CD14-positive monocyte (primary cell): ENCODE measurements at regions not wholly inside any gene's neighbourhood (a gene's known extent, or its start where the extent isn't known, plus 50 kb on each side); places are given as distances from the start of the nearest gene placed in this dataset.

Experiments
- DNase-seq, 3 donors: peaks; one replicate each; pipeline ENCODE4 v3.0.0-alpha.2; 2011 to 2022
- H2AFZ ChIP-seq: 2 replicates; pipeline ENCODE4 v1.6.0; 2012; ENCODE audit warnings: mild to moderate bottlenecking, low read depth, low read length, inconsistent platforms; ENCODE audit not compliant: insufficient read depth, poor library complexity, severe bottlenecking
- H3K27ac ChIP-seq, 2 donors: 1 replicate in 1 of 2; 2 replicates in 1 of 2; pipeline ENCODE4 v1.5.1; 2012 to 2013; ENCODE audit warnings: low read length in 2 of 2, control low read depth in 1 of 2, inconsistent platforms in 1 of 2, low read depth in 1 of 2, mild to moderate bottlenecking in 1 of 2
- H3K27me3 ChIP-seq, 2 donors: one replicate each; pipeline versions ENCODE4 v1.6.0 to v1.6.1; 2011 to 2013; ENCODE audit warnings: low read length in 2 of 2; ENCODE audit not compliant: control insufficient read depth in 2 of 2, insufficient read depth in 2 of 2
- H3K36me3 ChIP-seq, 2 donors: replicated peaks in 1 of 2; 1 replicate in 1 of 2; 2 replicates in 1 of 2; pipeline versions ENCODE4 v1.5.1 to v1.6.1; 2012 to 2013; ENCODE audit warnings: low read length in 2 of 2, control low read depth in 1 of 2, inconsistent platforms in 1 of 2, mild to moderate bottlenecking in 1 of 2; ENCODE audit not compliant: insufficient read depth in 2 of 2, control insufficient read depth in 1 of 2
- H3K4me1 ChIP-seq, 2 donors: 1 replicate in 1 of 2; 2 replicates in 1 of 2; pipeline versions ENCODE4 v1.5.1 to v1.6.1; 2012 to 2013; ENCODE audit warnings: low read length in 2 of 2, control low read depth in 1 of 2, inconsistent platforms in 1 of 2, mild to moderate bottlenecking in 1 of 2, moderate library complexity in 1 of 2; ENCODE audit not compliant: insufficient read depth in 2 of 2, control insufficient read depth in 1 of 2
- H3K4me2 ChIP-seq: replicated peaks from 2 replicates; pipeline ENCODE3; 2012; ENCODE audit warnings: low read length, moderate library complexity, mild to moderate bottlenecking; ENCODE audit not compliant: poor library complexity, severe bottlenecking; ENCODE audit errors: extremely low read depth
- H3K4me3 ChIP-seq, 3 experiments: fragments of 200-600 bp in 1 of 3; sonication (generic) in 1 of 3; replicated peaks in 1 of 3; 1 replicate in 2 of 3; 2 replicates in 1 of 3; pipeline ENCODE4 v1.5.1; 2011 to 2013; ENCODE audit warnings: low read length in 3 of 3, mild to moderate bottlenecking in 3 of 3, control low read depth in 2 of 3, low read depth in 2 of 3, inconsistent platforms in 1 of 3, moderate library complexity in 1 of 3
- H3K79me2 ChIP-seq: 2 replicates; pipeline ENCODE4 v1.6.0; 2012; ENCODE audit warnings: mild to moderate bottlenecking, control low read depth, inconsistent platforms, low read length, moderate library complexity; ENCODE audit not compliant: insufficient read depth
- H3K9ac ChIP-seq: 2 replicates; pipeline ENCODE4 v1.6.0; 2017; ENCODE audit warnings: low read length, mild to moderate bottlenecking; ENCODE audit not compliant: insufficient read depth, poor library complexity, severe bottlenecking
- H3K9me3 ChIP-seq, 2 donors: replicated peaks in 1 of 2; 1 replicate in 1 of 2; 2 replicates in 1 of 2; pipeline versions ENCODE4 v1.5.1 to v1.6.1; 2012 to 2013; ENCODE audit warnings: low read length in 2 of 2, control low read depth in 1 of 2; ENCODE audit not compliant: control insufficient read depth in 1 of 2, insufficient read depth in 1 of 2
- H4K20me1 ChIP-seq: 2 replicates; pipeline ENCODE4 v1.6.0; 2012; ENCODE audit warnings: mild to moderate bottlenecking, low read length, control low read depth, moderate library complexity; ENCODE audit not compliant: insufficient read depth
- H3K27ac Mint-ChIP-seq, 7 donors: one replicate each; pipeline ENCODE4 v1.8.0; 2020; ENCODE audit warnings: mild to moderate bottlenecking in 7 of 7, mixed read lengths in 7 of 7, moderate library complexity in 6 of 7, inconsistent platforms in 2 of 7
- H3K27me3 Mint-ChIP-seq, 3 donors: one replicate each; pipeline ENCODE4 v1.8.0; 2021 to 2022; ENCODE audit warnings: low read depth in 3 of 3, mild to moderate bottlenecking in 3 of 3, mixed read lengths in 3 of 3, moderate library complexity in 3 of 3, inconsistent platforms in 1 of 3
- H3K36me3 Mint-ChIP-seq, 2 donors: one replicate each; pipeline ENCODE4 v1.8.0; 2020; ENCODE audit warnings: mixed read lengths in 2 of 2, inconsistent platforms in 1 of 2, mild to moderate bottlenecking in 1 of 2
- H3K4me1 Mint-ChIP-seq: one replicate; pipeline ENCODE4 v1.8.0; 2020; ENCODE audit warnings: mild to moderate bottlenecking, mixed read lengths
- H3K4me3 Mint-ChIP-seq, 2 donors: one replicate each; pipeline ENCODE4 v1.8.0; 2020; ENCODE audit warnings: mild to moderate bottlenecking in 2 of 2, mixed read lengths in 2 of 2, moderate library complexity in 1 of 2
- H3K9me3 Mint-ChIP-seq, 7 donors: one replicate each; pipeline ENCODE4 v1.8.0; 2020 to 2022; ENCODE audit warnings: mixed read lengths in 7 of 7, mild to moderate bottlenecking in 6 of 7, moderate library complexity in 6 of 7, inconsistent platforms in 2 of 7
- CTCF ChIP-seq: fragments of 200-600 bp; IDR thresholded peaks from one replicate; pipeline ENCODE4 v1.8.0; 2022; ENCODE audit warnings: antibody characterized with exemption, mild to moderate bottlenecking
- WGBS: methylation state at CpG from one replicate; pipeline ENCODE4 v1.1.5; 2013; ENCODE audit warnings: missing lambda C conversion rate; ENCODE audit not compliant: insufficient coverage; 5-methylcytosine and 5-hydroxymethylcytosine counted together
- intact Hi-C, 2 donors: fragments of 100-400 bp; cut with micrococcal nuclease; formaldehyde crosslinking; loops; one replicate each; pipeline versions ENCODE4 v1.15.0 to v1.15.1; 2023

GRCh38 chr3:147049821-147050220 lies 356.5 kb downstream of the ZIC4 start:
- Mint-ChIP-seq H3K4me3 (no peak overlapping the region), H3K27ac (no peak overlapping the region), H3K36me3 (no peaks in the 10 kb centered on the region), H3K9me3 (peaks cover 0 to 12% (median 4%) of the 10 kb centered on the region in 7 donors), H3K27me3 (peaks cover 0 to 2% (median 0%) of the 10 kb centered on the region in 3 donors), H3K4me1 (no peaks in the 10 kb centered on the region)
- H3K9ac ChIP-seq = no peak overlapping the region
- H3K27me3 ChIP-seq = no peaks in the 10 kb centered on the region
- no peak for DNase-seq
- no peaks in the 10 kb centered on the region for H3K36me3 ChIP-seq
- no peaks in the 10 kb centered on the region for H3K4me1 ChIP-seq
- no peak for TF ChIP-seq CTCF
- H3K4me3 ChIP-seq = no peak overlapping the region
- intact Hi-C loops = no loop called here
- WGBS = 95% methylated on average over 8 of the region's 9 CpGs
- H3K4me2 ChIP-seq = no peak overlapping the region
- H2AFZ ChIP-seq = no peak overlapping the region
- H3K79me2 ChIP-seq = no peaks in the 10 kb centered on the region
- no peak overlapping the region for H3K27ac ChIP-seq
- H3K9me3 ChIP-seq = peaks cover 8 to 13% of the 10 kb centered on the region in 2 donors
- H4K20me1 ChIP-seq = no peaks in the 10 kb centered on the region

GRCh38 chr3:147049305-147049704 lies 357.0 kb downstream of the ZIC4 start:
- Histone ChIP-seq H3K9ac (no peak overlapping the region), H3K4me2 (no peak overlapping the region), H3K36me3 (no peaks in the 10 kb centered on the region), H3K79me2 (no peaks in the 10 kb centered on the region), H3K4me3 (no peak overlapping the region), H2AFZ (no peak overlapping the region), H4K20me1 (no peaks in the 10 kb centered on the region), H3K27me3 (no peaks in the 10 kb centered on the region), H3K9me3 (peaks cover 8 to 13% of the 10 kb centered on the region in 2 donors), H3K27ac (no peak overlapping the region), H3K4me1 (no peaks in the 10 kb centered on the region)
- WGBS = no CpG with 5 or more reads among the region's 3 CpGs
- no peak overlapping the region for H3K27ac Mint-ChIP-seq
- H3K36me3 Mint-ChIP-seq = no peaks in the 10 kb centered on the region
- DNase-seq = no peak
- TF ChIP-seq CTCF = no peak
- H3K9me3 Mint-ChIP-seq = peaks cover 0 to 12% (median 4%) of the 10 kb centered on the region in 7 donors
- no peaks in the 10 kb centered on the region for H3K4me1 Mint-ChIP-seq
- peaks cover 0 to 2% (median 0%) of the 10 kb centered on the region in 3 donors for H3K27me3 Mint-ChIP-seq
- intact Hi-C loops = no loop called here
- no peak overlapping the region for H3K4me3 Mint-ChIP-seq
